ENCODE measurements at regions not wholly inside any gene's neighbourhood (a gene's known extent, or its start where the extent isn't known, plus 50 kb on each side); places are given as distances from the start of the nearest gene placed in this dataset.
A peak's percentile ranks its signal among the peaks of the same experiment; 100 is the strongest.

DNA sequence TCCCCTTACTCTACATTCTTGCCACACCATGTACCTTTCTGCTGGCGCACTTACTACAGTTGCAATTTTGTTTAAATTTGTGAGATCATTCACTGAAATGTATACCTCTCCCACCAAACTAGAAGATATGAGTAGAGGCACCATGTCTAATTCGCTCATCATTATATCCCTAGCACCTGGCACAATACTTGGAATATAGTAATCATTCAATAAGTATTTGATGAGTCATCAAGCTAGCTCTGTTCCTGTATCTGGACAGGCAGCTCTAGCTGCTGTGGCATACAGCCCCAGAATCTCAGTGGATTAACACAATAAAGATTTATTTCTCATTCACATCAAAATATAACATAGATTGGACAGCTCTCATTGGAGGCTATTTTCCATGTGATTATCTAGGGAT, 245.9 kb downstream of the IDS start:
- peaks cover 0 to 7% (median 2%) of the 10 kb centered on the region in 11 experiments; a peak in 5 of 22 replicates for H3K9me3 ChIP-seq (replicated peaks in 1 of 11)

GRCh38 chrX:149255860-149256259, 249.2 kb downstream of the IDS start:
- Histone ChIP-seq H3K9me3 (replicated peaks in 1 of 11) (peaks cover 0 to 10% (median 3%) of the 10 kb centered on the region in 11 experiments; a peak in 1 of 22 replicates), H3K27me3 (no peaks in the 10 kb centered on the region), H3K4me1 (peaks cover 0 to 7% (median 0%) of the 10 kb centered on the region in 10 experiments; a peak in 1 of 20 replicates), H4K20me1 (no peaks in the 10 kb centered on the region), H3K27ac (no peak overlapping the region), H3K9ac (no peak overlapping the region), H3K36me3 (no peaks in the 10 kb centered on the region), H3K4me2 (peak overlapping the region in 3 of 11 experiments; percentile 4 to 9 (median 4); a peak in 1 of 22 replicates), H3K4me3 (no peak overlapping the region)
- no peak for TF ChIP-seq Cebpa-rat (IDR thresholded peaks at IDR 0.05)

More for the DNA sequence above, 245.9 kb downstream of the IDS start:
- Histone ChIP-seq H4K20me1 (no peaks in the 10 kb centered on the region), H3K4me1 (peaks cover 0 to 7% (median 0%) of the 10 kb centered on the region in 10 experiments; a peak in 1 of 20 replicates), H3K36me3 (no peaks in the 10 kb centered on the region), H3K4me3 (no peak overlapping the region), H3K9ac (no peak overlapping the region), H3K27me3 (no peaks in the 10 kb centered on the region), H3K4me2 (no peak overlapping the region), H3K27ac (no peak overlapping the region)
- no peak for TF ChIP-seq Cebpa-rat (IDR thresholded peaks at IDR 0.05)

DNA sequence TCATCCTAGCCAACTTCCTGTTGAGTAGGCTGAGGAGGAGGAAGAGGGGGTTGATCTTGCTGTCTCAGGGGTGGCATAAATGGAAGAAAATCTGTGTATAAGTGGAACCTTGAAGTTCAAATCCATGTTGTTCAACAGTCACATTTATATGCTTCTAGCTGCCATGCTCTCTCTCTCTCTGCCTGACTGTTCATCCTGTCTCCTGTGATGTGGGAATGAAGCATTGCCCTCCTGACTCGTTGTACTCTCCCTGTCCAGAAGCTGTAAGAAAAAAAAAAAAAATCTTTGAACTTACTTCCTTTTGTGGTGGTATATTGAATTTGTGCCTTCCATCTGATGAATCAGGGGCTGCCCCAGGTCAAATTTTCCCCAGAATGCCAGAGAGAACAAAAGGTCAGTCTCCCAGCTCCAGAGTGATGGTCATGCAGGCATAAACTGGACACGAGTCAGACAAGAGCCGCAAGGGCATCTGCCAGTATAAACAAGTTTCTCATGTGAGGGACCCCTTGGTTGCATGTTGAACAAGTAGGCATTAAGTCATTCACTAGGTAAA, 257.0 kb downstream of the IDS start:
- Histone ChIP-seq H3K9ac (no peak overlapping the region), H3K4me1 (0 out of 20 replicates have a peak, but pooled peaks cover 0 to 6% (median 0%) of the 10 kb centered on the region in 10 experiments), H3K36me3 (no peaks in the 10 kb centered on the region), H3K4me2 (peak overlapping the region in 1 of 11 experiments; percentile 42; a peak in 2 of 22 replicates), H3K27me3 (no peaks in the 10 kb centered on the region), H3K4me3 (no peak overlapping the region), H3K27ac (no peak overlapping the region), H3K9me3 (replicated peaks in 1 of 11) (peaks cover 0 to 15% (median 0%) of the 10 kb centered on the region in 11 experiments; a peak in 2 of 22 replicates), H4K20me1 (no peaks in the 10 kb centered on the region)
- TF ChIP-seq Cebpa-rat (IDR thresholded peaks at IDR 0.05), result no peak

DNA sequence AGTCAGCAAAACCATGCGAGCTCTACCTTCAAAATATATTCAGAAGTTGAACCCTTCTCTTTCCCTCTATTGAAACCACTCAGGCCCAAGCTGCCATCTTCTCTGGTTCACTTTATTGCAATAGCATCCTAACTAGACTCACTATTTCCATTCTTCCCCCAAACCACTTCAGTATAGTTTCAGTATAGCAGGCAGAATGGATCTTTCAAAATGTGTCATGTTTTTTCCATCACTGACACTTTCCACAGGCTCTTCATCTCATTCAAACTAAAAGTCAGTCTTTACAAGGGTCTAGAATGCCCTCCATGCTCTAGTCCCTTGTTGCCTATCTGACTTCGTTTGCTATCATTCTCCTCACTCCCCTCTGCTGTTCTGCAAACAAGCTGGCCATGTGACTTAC, 274.4 kb downstream of the IDS start:
- no peak for TF ChIP-seq Cebpa-rat (IDR thresholded peaks at IDR 0.05)
- Histone ChIP-seq H3K4me3 (no peak overlapping the region), H4K20me1 (no peaks in the 10 kb centered on the region), H3K9me3 (replicated peaks in 1 of 11) (peaks cover 18 to 40% (median 30%) of the 10 kb centered on the region in 11 experiments), H3K4me1 (no peaks in the 10 kb centered on the region), H3K9ac (no peak overlapping the region), H3K27ac (no peak overlapping the region), H3K27me3 (no peaks in the 10 kb centered on the region), H3K36me3 (no peaks in the 10 kb centered on the region), H3K4me2 (no peak overlapping the region)

DNA sequence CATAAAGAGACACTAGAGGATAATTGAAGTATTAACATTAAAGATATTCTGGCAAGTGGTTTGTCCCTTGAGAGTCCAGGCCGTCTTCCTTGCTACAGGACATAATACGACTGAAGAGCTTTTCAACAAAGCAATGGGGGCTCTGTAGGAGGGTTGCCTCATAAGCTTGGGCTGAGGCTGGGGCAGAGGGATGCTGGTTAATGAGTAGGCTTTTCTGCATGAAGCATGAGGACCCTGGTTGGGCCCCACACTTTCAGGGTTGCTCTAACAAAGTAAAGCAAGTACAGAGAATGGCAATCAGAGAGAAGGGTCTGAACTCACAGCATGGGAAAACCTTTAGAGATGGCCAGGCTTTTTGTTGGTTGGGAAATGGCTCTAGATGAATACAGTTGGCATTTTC, 281.3 kb downstream of the IDS start:
- no peak overlapping the region for H3K27ac ChIP-seq
- no peak for TF ChIP-seq Cebpa-rat (IDR thresholded peaks at IDR 0.05)

GRCh38 chrX:149222040-149222439, 283.1 kb downstream of the IDS start:
- H3K4me3 ChIP-seq, result no peak overlapping the region
- no peak overlapping the region for H3K4me2 ChIP-seq
- no peaks in the 10 kb centered on the region for H3K4me1 ChIP-seq
- no peak for TF ChIP-seq Cebpa-rat (IDR thresholded peaks at IDR 0.05)
- no peaks in the 10 kb centered on the region for H3K36me3 ChIP-seq
- H3K9me3 ChIP-seq (replicated peaks in 1 of 11), result peaks cover 11 to 19% (median 13%) of the 10 kb centered on the region in 11 experiments
- H3K27ac ChIP-seq, result no peak overlapping the region
- H3K9ac ChIP-seq, result no peak overlapping the region
- H4K20me1 ChIP-seq, result no peaks in the 10 kb centered on the region
- no peaks in the 10 kb centered on the region for H3K27me3 ChIP-seq

More for the DNA sequence above, 281.3 kb downstream of the IDS start:
- no peaks in the 10 kb centered on the region for H3K27me3 ChIP-seq
- H3K36me3 ChIP-seq, result no peaks in the 10 kb centered on the region
- H4K20me1 ChIP-seq, result no peaks in the 10 kb centered on the region
- H3K4me3 ChIP-seq, result no peak overlapping the region
- peaks cover 8 to 21% (median 13%) of the 10 kb centered on the region in 11 experiments; a peak in 20 of 22 replicates for H3K9me3 ChIP-seq (replicated peaks in 1 of 11)
- H3K9ac ChIP-seq, result no peak overlapping the region
- no peaks in the 10 kb centered on the region for H3K4me1 ChIP-seq
- no peak overlapping the region for H3K4me2 ChIP-seq

GRCh38 chrX:149221230-149221629, 283.9 kb downstream of the IDS start:
- Histone ChIP-seq H3K27ac (no peak overlapping the region), H3K4me3 (no peak overlapping the region), H3K9me3 (replicated peaks in 1 of 11) (peaks cover 20 to 27% (median 21%) of the 10 kb centered on the region in 11 experiments), H3K27me3 (no peaks in the 10 kb centered on the region), H3K4me2 (no peak overlapping the region), H3K36me3 (no peaks in the 10 kb centered on the region), H4K20me1 (no peaks in the 10 kb centered on the region), H3K4me1 (no peaks in the 10 kb centered on the region), H3K9ac (no peak overlapping the region)
- TF ChIP-seq Cebpa-rat (IDR thresholded peaks at IDR 0.05), result no peak

- H3K4me1 ChIP-seq, result no peaks in the 10 kb centered on the region
- H3K9me3 ChIP-seq (replicated peaks in 1 of 11), result peaks cover 24 to 26% (median 25%) of the 10 kb centered on the region in 11 experiments
- H3K4me2 ChIP-seq, result no peak overlapping the region
- no peaks in the 10 kb centered on the region for H3K27me3 ChIP-seq
- TF ChIP-seq Cebpa-rat (IDR thresholded peaks at IDR 0.05), result no peak
- no peaks in the 10 kb centered on the region for H3K36me3 ChIP-seq
- H3K4me3 ChIP-seq, result no peak overlapping the region
- H3K27ac ChIP-seq, result no peak overlapping the region
- no peaks in the 10 kb centered on the region for H4K20me1 ChIP-seq
- H3K9ac ChIP-seq, result no peak overlapping the region
These were observed 291.8 kb downstream of the IDS start for GRCh38 chrX:149213264-149213663.

DNA sequence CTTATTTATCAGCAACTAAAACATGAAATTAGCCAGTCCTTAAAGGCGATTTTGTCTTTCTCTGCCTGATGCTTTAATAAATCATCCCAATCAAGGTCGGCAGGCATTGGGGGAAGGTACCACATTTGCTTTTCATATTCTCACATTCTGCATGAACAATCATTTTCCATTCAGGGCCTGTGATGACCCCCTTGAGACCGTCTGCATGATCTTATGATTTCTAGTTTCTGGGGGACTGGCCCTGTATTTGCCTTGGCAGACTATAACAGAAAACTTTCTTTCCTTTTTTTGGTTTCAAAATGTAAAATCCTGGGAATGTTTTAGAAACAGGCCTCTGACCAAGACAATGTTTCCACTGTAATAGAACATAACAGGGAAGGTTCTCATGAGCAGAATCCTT, 296.8 kb downstream of the IDS start:
- Histone ChIP-seq H3K4me1 (peaks cover 0 to 6% (median 0%) of the 10 kb centered on the region in 10 experiments; a peak in 2 of 20 replicates), H3K36me3 (no peaks in the 10 kb centered on the region), H4K20me1 (no peaks in the 10 kb centered on the region), H3K27me3 (no peaks in the 10 kb centered on the region), H3K4me3 (no peak overlapping the region), H3K27ac (no peak overlapping the region), H3K9me3 (replicated peaks in 1 of 11) (no peaks in the 10 kb centered on the region), H3K9ac (no peak overlapping the region), H3K4me2 (no peak overlapping the region)
- no peak for TF ChIP-seq Cebpa-rat (IDR thresholded peaks at IDR 0.05)

- H3K9ac ChIP-seq, result no peak overlapping the region
- H3K27ac ChIP-seq, result no peak overlapping the region
- no peaks in the 10 kb centered on the region for H3K9me3 ChIP-seq (replicated peaks in 1 of 11)
- no peaks in the 10 kb centered on the region for H4K20me1 ChIP-seq
- H3K4me2 ChIP-seq, result no peak overlapping the region
- no peaks in the 10 kb centered on the region for H3K36me3 ChIP-seq
- H3K4me3 ChIP-seq, result no peak overlapping the region
- no peak for TF ChIP-seq Cebpa-rat (IDR thresholded peaks at IDR 0.05)
- H3K27me3 ChIP-seq, result no peaks in the 10 kb centered on the region
- H3K4me1 ChIP-seq, result peaks cover 0 to 6% (median 0%) of the 10 kb centered on the region in 10 experiments; a peak in 2 of 20 replicates
These were observed 297.6 kb downstream of the IDS start for GRCh38 chrX:149207518-149207917.

Measured in BLaER1 treated with 17β-estradiol and CSF1 and Interleukin-3, amounts not matched to agents 10 nM and 100 nM (cell line).